ENCODE measurements at regions not wholly inside any gene's neighbourhood (a gene's known extent, or its start where the extent isn't known, plus 50 kb on each side); places are given as distances from the start of the nearest gene placed in this dataset.

- Histone ChIP-seq H4K20me1 (ENCODE audit: control insufficient read depth, insufficient read depth) (no peaks in the 10 kb centered on the region), H3K27ac (ENCODE audit: control insufficient read depth, insufficient read depth) (no peak overlapping the region), H3K27me3 (replicated peaks in 1 of 2; ENCODE audit: control insufficient read depth in 2 of 2, insufficient read depth in 2 of 2, low read length in 1 of 2) (no peaks in the 10 kb centered on the region; a peak in 1 of 4 replicates), H3K4me1 (ENCODE audit: control insufficient read depth, insufficient read depth, low read length) (no peaks in the 10 kb centered on the region), H2AFZ (ENCODE audit: control insufficient read depth, low read depth, low read length) (no peak overlapping the region), H3K4me2 (ENCODE audit: control insufficient read depth, insufficient read depth) (no peak overlapping the region), H3K4me3 (no peak overlapping the region), H3K79me2 (ENCODE audit: control insufficient read depth, insufficient read depth, low read length) (no peaks in the 10 kb centered on the region), H3K9me3 (replicated peaks; ENCODE audit: control insufficient read depth, insufficient read depth, low read length) (no peaks in the 10 kb centered on the region), H3K9ac (ENCODE audit: control insufficient read depth, insufficient read depth, low read length) (no peak overlapping the region), H3K36me3 (ENCODE audit: control insufficient read depth in 2 of 2, insufficient read depth in 2 of 2, low read length in 1 of 2) (no peaks in the 10 kb centered on the region)
- no peak for ATAC-seq
- RAD21 ChIA-PET (ENCODE audit: unreplicated experiment) = no interaction called here
- intact Hi-C loops (cut with micrococcal nuclease; ENCODE audit: unreplicated experiment) = no loop called here
- in situ Hi-C loops (cut with MboI) = no loop called here
- no peak for DNase-seq (ENCODE audit: low read depth, low spot score)
- SMC1A ChIA-PET (ENCODE audit: uncharacterized antibody, unreplicated experiment) = no interaction called here
- no peak for FAIRE-seq
- 0% methylated on average over 1 of the region's 1 CpG for WGBS (ENCODE audit: insufficient coverage, insufficient replicate concordance, low lambda C conversion rate, missing lambda C conversion rate)
- POLR2A ChIA-PET = no interaction called here
- CTCF ChIA-PET = interaction anchor here (1.1 to 1.7 kb wide), 2 partner anchors 14 to 16 kb away, joined by 3 to 6 read pairs; no protein-coding TSS in a partner anchor
- no TSS peak for BruUV-seq (replicated peaks)
- TF ChIP-seq ZBTB33 (IDR thresholded peaks at IDR 0.05) = no peak
- no peak for TF ChIP-seq CTCF (IDR thresholded peaks at IDR 0.05 in 2 of 3, conservative IDR thresholded peaks at IDR 0.05 in 1 of 3; ENCODE audit: control insufficient read depth in 2 of 3, extremely low read depth in 1 of 3, insufficient read depth in 1 of 3, low read depth in 3 of 3, low read length in 3 of 3)
- no peak for TF ChIP-seq BCL11A (IDR thresholded peaks at IDR 0.05; ENCODE audit: low read depth, low read length)
- no peak for TF ChIP-seq CREM (IDR thresholded peaks at IDR 0.05; ENCODE audit: low read depth)
- no peak for TF ChIP-seq ZNF207 (IDR thresholded peaks at IDR 0.05; ENCODE audit: borderline replicate concordance)
- TF ChIP-seq NBN (IDR thresholded peaks at IDR 0.05) = no peak
- no peak for TF ChIP-seq EED (IDR thresholded peaks at IDR 0.05; ENCODE audit: low read depth)
- TF ChIP-seq PAX5 (IDR thresholded peaks at IDR 0.05; ENCODE audit: borderline replicate concordance, low read depth, low read length) = no peak
- TF ChIP-seq KDM1A (IDR thresholded peaks at IDR 0.05; ENCODE audit: borderline replicate concordance) = no peak
- no peak for TF ChIP-seq CUX1 (IDR thresholded peaks at IDR 0.05; ENCODE audit: insufficient replicate concordance, low read depth, low read length)
- TF ChIP-seq, protein P1, sequence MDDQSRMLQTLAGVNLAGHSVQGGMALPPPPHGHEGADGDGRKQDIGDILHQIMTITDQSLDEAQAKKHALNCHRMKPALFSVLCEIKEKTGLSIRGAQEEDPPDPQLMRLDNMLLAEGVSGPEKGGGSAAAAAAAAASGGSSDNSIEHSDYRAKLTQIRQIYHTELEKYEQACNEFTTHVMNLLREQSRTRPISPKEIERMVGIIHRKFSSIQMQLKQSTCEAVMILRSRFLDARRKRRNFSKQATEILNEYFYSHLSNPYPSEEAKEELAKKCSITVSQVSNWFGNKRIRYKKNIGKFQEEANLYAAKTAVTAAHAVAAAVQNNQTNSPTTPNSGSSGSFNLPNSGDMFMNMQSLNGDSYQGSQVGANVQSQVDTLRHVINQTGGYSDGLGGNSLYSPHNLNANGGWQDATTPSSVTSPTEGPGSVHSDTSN (IDR thresholded peaks at IDR 0.05; ENCODE audit: insufficient replicate concordance, low read depth, low read length) = no peak
- TF ChIP-seq CREB1 (IDR thresholded peaks at IDR 0.05; ENCODE audit: low read depth) = no peak
- TF ChIP-seq ESRRA (IDR thresholded peaks at IDR 0.05; ENCODE audit: low read length) = no peak
- no peak for TF ChIP-seq ZZZ3 (IDR thresholded peaks at IDR 0.05; ENCODE audit: control insufficient read depth, insufficient read length, low read depth)
- TF ChIP-seq GATAD2B (conservative IDR thresholded peaks at IDR 0.05; ENCODE audit: low read depth) = no peak
- TF ChIP-seq LARP7 (IDR thresholded peaks at IDR 0.05) = no peak
- no peak for TF ChIP-seq SMC3 (IDR thresholded peaks at IDR 0.05; ENCODE audit: borderline replicate concordance, low read length)
Observed at GRCh38 chr3:8400911-8401310, 100.7 kb upstream of the LMCD1 start.
